Neural progenitor cell (in vitro differentiated cells): ENCODE measurements at regions not wholly inside any gene's neighbourhood (a gene's known extent, or its start where the extent isn't known, plus 50 kb on each side); places are given as distances from the start of the nearest gene placed in this dataset.

Experiments used
- DNase-seq: peaks from one replicate; pipeline ENCODE4 v3.0.0-alpha.2; 2016; ENCODE audit warnings: low spot score
- H2AFZ ChIP-seq: fragments of 200-600 bp; sonication (generic); replicated peaks from 2 replicates; pipeline ENCODE4 v1.6.1; 2016; ENCODE audit warnings: antibody characterized with exemption
- H3F3A ChIP-seq: fragments of 200-600 bp; sonication (generic); 2 replicates; pipeline ENCODE4 v1.6.1; 2016; ENCODE audit warnings: antibody characterized with exemption, low read depth
- H3K27ac ChIP-seq: fragments of 200-600 bp; sonication (generic); 2 replicates; pipeline ENCODE4 v1.5.1; 2016; ENCODE audit warnings: mild to moderate bottlenecking
- H3K27me3 ChIP-seq: fragments of 200-600 bp; sonication (generic); 2 replicates; pipeline ENCODE4 v1.6.1; 2016; ENCODE audit warnings: mild to moderate bottlenecking, moderate library complexity
- H3K36me3 ChIP-seq: fragments of 200-600 bp; sonication (generic); 2 replicates; pipeline ENCODE4 v1.5.1; 2016
- H3K4me1 ChIP-seq: fragments of 200-600 bp; sonication (generic); 2 replicates; pipeline ENCODE4 v1.6.1; 2016; ENCODE audit warnings: mixed run types
- H3K4me2 ChIP-seq: fragments of 200-600 bp; sonication (generic); 2 replicates; pipeline ENCODE4 v1.6.1; 2016
- H3K4me3 ChIP-seq: fragments of 200-600 bp; sonication (generic); 2 replicates; pipeline ENCODE4 v1.5.1; 2016
- H3K79me2 ChIP-seq: fragments of 200-600 bp; sonication (generic); 2 replicates; pipeline ENCODE4 v1.6.1; 2016; ENCODE audit warnings: low read depth
- H3K9ac ChIP-seq: fragments of 200-600 bp; sonication (generic); 2 replicates; pipeline ENCODE4 v1.6.1; 2016
- H3K9me3 ChIP-seq: fragments of 200-600 bp; sonication (generic); 2 replicates; pipeline ENCODE4 v1.5.1; 2016; ENCODE audit warnings: low read depth
- H4K20me1 ChIP-seq: fragments of 200-600 bp; sonication (generic); 2 replicates; pipeline ENCODE4 v1.6.1; 2016; ENCODE audit warnings: low read depth
- H3K27ac Mint-ChIP-seq: 3 replicates; pipeline ENCODE4 v1.8.0; 2021; ENCODE audit warnings: mixed read lengths
- H3K27me3 Mint-ChIP-seq: 2 replicates; pipeline ENCODE4 v1.8.0; 2022; ENCODE audit warnings: low read depth, mild to moderate bottlenecking, inconsistent platforms, moderate library complexity, mixed read lengths; ENCODE audit not compliant: insufficient read depth
- H3K36me3 Mint-ChIP-seq: 3 replicates; pipeline ENCODE4 v1.8.0; 2021; ENCODE audit warnings: mixed read lengths
- H3K4me1 Mint-ChIP-seq: 3 replicates; pipeline ENCODE4 v1.8.0; 2021; ENCODE audit warnings: mixed read lengths
- H3K4me3 Mint-ChIP-seq: 3 replicates; pipeline ENCODE4 v1.8.0; 2021; ENCODE audit warnings: mild to moderate bottlenecking, moderate library complexity, mixed read lengths
- H3K9me3 Mint-ChIP-seq: 3 replicates; pipeline ENCODE4 v1.8.0; 2020; ENCODE audit warnings: mixed read lengths
- CTCF ChIP-seq: fragments of 200-600 bp; sonication (generic); IDR thresholded peaks from 2 replicates; pipeline ENCODE4 v1.5.1; 2017; ENCODE audit warnings: antibody characterized with exemption, mild to moderate bottlenecking
- EZH2 ChIP-seq: fragments of 200-600 bp; sonication (generic); IDR thresholded peaks from 2 replicates; pipeline ENCODE4 v1.6.1; 2017; ENCODE audit warnings: antibody characterized with exemption, mild to moderate bottlenecking, moderate library complexity
- EZH2phosphoT487 ChIP-seq: fragments of 200-600 bp; sonication (generic); IDR thresholded peaks from 2 replicates; pipeline ENCODE4 v1.6.1; 2017; ENCODE audit warnings: antibody characterized with exemption

GRCh38 chr14:89708982-89709625 lies 245.4 kb downstream of the EFCAB11 start:
- Histone ChIP-seq H2AFZ (no peak overlapping the region), H3K9me3 (no peaks in the 10 kb centered on the region), H3K36me3 (no peaks in the 10 kb centered on the region), H3F3A (no peaks in the 10 kb centered on the region), H3K9ac (no peak overlapping the region), H3K27me3 (no peaks in the 10 kb centered on the region), H3K4me1 (no peaks in the 10 kb centered on the region), H4K20me1 (no peaks in the 10 kb centered on the region), H3K4me3 (no peak overlapping the region), H3K4me2 (no peak overlapping the region), H3K27ac (no peak overlapping the region), H3K79me2 (no peaks in the 10 kb centered on the region)
- Mint-ChIP-seq H3K4me1 (no peaks in the 10 kb centered on the region), H3K9me3 (peaks cover 11% of the 10 kb centered on the region), H3K27me3 (peaks cover 7% of the 10 kb centered on the region), H3K27ac (no peak overlapping the region), H3K36me3 (no peaks in the 10 kb centered on the region), H3K4me3 (no peak overlapping the region)
- DNase-seq, result no peak
- TF ChIP-seq EZH2phosphoT487 (no peak), EZH2 (no peak), CTCF (no peak)

- H3K27ac Mint-ChIP-seq, result no peak overlapping the region
- H2AFZ ChIP-seq, result no peak overlapping the region
- H3K4me3 ChIP-seq, result no peak overlapping the region
- H3K4me1 ChIP-seq, result no peaks in the 10 kb centered on the region
- peaks cover 3% of the 10 kb centered on the region for H3K4me1 Mint-ChIP-seq
- H3K9me3 ChIP-seq, result no peaks in the 10 kb centered on the region
- H3K4me2 ChIP-seq, result no peak overlapping the region
- no peak overlapping the region for H3K9ac ChIP-seq
- H3K79me2 ChIP-seq, result no peaks in the 10 kb centered on the region
- no peaks in the 10 kb centered on the region for H3F3A ChIP-seq
- DNase-seq, result no peak
- peaks cover 8% of the 10 kb centered on the region for H3K9me3 Mint-ChIP-seq
- H3K36me3 Mint-ChIP-seq, result no peaks in the 10 kb centered on the region
- no peaks in the 10 kb centered on the region for H3K36me3 ChIP-seq
- no peak overlapping the region for H3K27ac ChIP-seq
- H3K4me3 Mint-ChIP-seq, result no peak overlapping the region
- H3K27me3 ChIP-seq, result peaks cover 11% of the 10 kb centered on the region
- peaks cover 7% of the 10 kb centered on the region for H3K27me3 Mint-ChIP-seq
- no peak for TF ChIP-seq EZH2phosphoT487
- TF ChIP-seq CTCF, result no peak
- no peak for TF ChIP-seq EZH2
- no peaks in the 10 kb centered on the region for H4K20me1 ChIP-seq
Measured at GRCh38 chr14:89707086-89707485, 247.4 kb downstream of the EFCAB11 start.

GRCh38 chr14:89702876-89703200 lies 251.7 kb downstream of the EFCAB11 start:
- DNase-seq, result no peak
- Histone ChIP-seq H3K4me1 (peaks cover 7% of the 10 kb centered on the region), H3K9ac (no peak overlapping the region), H3K9me3 (no peaks in the 10 kb centered on the region), H3K79me2 (no peaks in the 10 kb centered on the region), H3K4me2 (no peak overlapping the region), H3K27ac (no peak overlapping the region), H3F3A (no peaks in the 10 kb centered on the region), H3K4me3 (no peak overlapping the region), H3K36me3 (no peaks in the 10 kb centered on the region), H2AFZ (no peak overlapping the region), H3K27me3 (peaks cover 28% of the 10 kb centered on the region), H4K20me1 (no peaks in the 10 kb centered on the region)
- Mint-ChIP-seq H3K36me3 (no peaks in the 10 kb centered on the region), H3K4me1 (peaks cover 15% of the 10 kb centered on the region), H3K27me3 (peaks cover 4% of the 10 kb centered on the region), H3K9me3 (peaks cover 8% of the 10 kb centered on the region), H3K27ac (no peak overlapping the region), H3K4me3 (no peak overlapping the region)
- TF ChIP-seq EZH2phosphoT487 (no peak), CTCF (no peak), EZH2 (no peak)
